ENCODE measurements at regions not wholly inside any gene's neighbourhood (a gene's known extent, or its start where the extent isn't known, plus 50 kb on each side); places are given as distances from the start of the nearest gene placed in this dataset.

GRCh38 chr3:118406562-118406961 lies 628.1 kb downstream of the IGSF11 start:
- Histone ChIP-seq H3K27ac (no peak overlapping the region), H3K27me3 (ENCODE audit: low read depth) (no peaks in the 10 kb centered on the region), H3K4me3 (no peak overlapping the region), H3K9me3 (no peaks in the 10 kb centered on the region), H3K4me1 (no peaks in the 10 kb centered on the region), H3K36me3 (no peaks in the 10 kb centered on the region)
- intact Hi-C loops (cut with DNase I) = no loop called here
- ATAC-seq (no peak), DNase-seq (no peak)
- no peak for TF ChIP-seq CTCF (IDR thresholded peaks at IDR 0.05)

DNA sequence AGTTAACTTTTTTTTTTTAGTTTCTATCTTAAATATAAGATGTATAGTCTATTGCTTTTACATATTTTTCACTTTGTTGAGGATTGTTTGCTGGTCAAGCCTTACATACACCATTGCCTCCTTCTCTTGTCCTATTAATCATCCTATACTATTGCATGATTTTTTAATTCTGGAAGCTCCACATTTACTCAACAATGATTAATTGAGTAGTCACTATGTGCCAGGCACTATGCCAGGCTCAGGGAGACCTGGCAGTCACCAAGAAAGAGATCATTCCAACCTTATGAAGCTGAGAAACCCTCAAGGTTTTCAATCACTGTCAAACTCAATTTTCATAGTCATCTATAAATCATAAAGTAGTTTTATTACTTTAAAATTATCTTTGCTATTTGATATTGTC lies 626.2 kb downstream of the IGSF11 start:
- no peak overlapping the region for H3K4me3 ChIP-seq
- H3K9me3 ChIP-seq = no peaks in the 10 kb centered on the region
- H3K4me1 ChIP-seq = no peaks in the 10 kb centered on the region
- no peak overlapping the region for H3K27ac ChIP-seq
- DNase-seq = no peak
- no peaks in the 10 kb centered on the region for H3K27me3 ChIP-seq (ENCODE audit: low read depth)
- intact Hi-C loops (cut with DNase I) = no loop called here
- H3K36me3 ChIP-seq = no peaks in the 10 kb centered on the region
- no peak for TF ChIP-seq CTCF (IDR thresholded peaks at IDR 0.05)
- ATAC-seq = no peak

GRCh38 chr3:118412503-118412902 lies 622.1 kb downstream of the IGSF11 start:
- Histone ChIP-seq H3K4me1 (no peaks in the 10 kb centered on the region), H3K27me3 (ENCODE audit: low read depth) (no peaks in the 10 kb centered on the region), H3K36me3 (no peaks in the 10 kb centered on the region), H3K4me3 (no peak overlapping the region), H3K27ac (no peak overlapping the region), H3K9me3 (no peaks in the 10 kb centered on the region)
- DNase-seq (no peak), ATAC-seq (no peak)
- TF ChIP-seq CTCF (IDR thresholded peaks at IDR 0.05) = no peak
- intact Hi-C loops (cut with DNase I) = no loop called here

- Histone ChIP-seq H3K27me3 (ENCODE audit: low read depth) (no peaks in the 10 kb centered on the region), H3K36me3 (no peaks in the 10 kb centered on the region), H3K4me3 (no peak overlapping the region), H3K27ac (no peak overlapping the region), H3K9me3 (no peaks in the 10 kb centered on the region), H3K4me1 (no peaks in the 10 kb centered on the region)
- DNase-seq (no peak), ATAC-seq (no peak)
- TF ChIP-seq CTCF (IDR thresholded peaks at IDR 0.05) = no peak
- intact Hi-C loops (cut with DNase I) = no loop called here
These were observed 609.3 kb downstream of the IGSF11 start for GRCh38 chr3:118425272-118425837.

GRCh38 chr3:118433825-118434224 lies 600.8 kb downstream of the IGSF11 start:
- H3K4me1 ChIP-seq = no peaks in the 10 kb centered on the region
- DNase-seq = no peak
- no peaks in the 10 kb centered on the region for H3K27me3 ChIP-seq (ENCODE audit: low read depth)
- H3K4me3 ChIP-seq = no peak overlapping the region
- ATAC-seq = no peak
- TF ChIP-seq CTCF (IDR thresholded peaks at IDR 0.05) = no peak
- no peaks in the 10 kb centered on the region for H3K36me3 ChIP-seq
- H3K27ac ChIP-seq = no peak overlapping the region
- H3K9me3 ChIP-seq = no peaks in the 10 kb centered on the region
- intact Hi-C loops (cut with DNase I) = no loop called here

All from lower lobe of right lung (tissue), 2 donors.